Bronchial epithelial cell (primary cell): ENCODE measurements at regions not wholly inside any gene's neighbourhood (a gene's known extent, or its start where the extent isn't known, plus 50 kb on each side); places are given as distances from the start of the nearest gene placed in this dataset.
"Not testable (repeated sequence)": the region's sequence is repeated elsewhere in the genome, so short reads cannot be mapped to it uniquely, and the experiment has no call there.

Experiments
- DNase-seq: peaks from one replicate; pipeline ENCODE4 v3.0.0-alpha.2; 2010; ENCODE audit warnings: low read depth
- FAIRE-seq: peaks from 2 replicates; lab custom pipeline; 2011; peaks lifted over from hg19 to GRCh38; lab: Jason Lieb, UNC
- H3K27me3 ChIP-seq: 2 replicates; pipeline ENCODE4 v1.5.1; 2011; ENCODE audit warnings: low read length; ENCODE audit not compliant: control insufficient read depth, insufficient read depth
- H3K36me3 ChIP-seq: 2 replicates; pipeline ENCODE4 v1.5.1; 2011; ENCODE audit warnings: low read length; ENCODE audit not compliant: control insufficient read depth, insufficient read depth
- H3K4me3 ChIP-seq: 2 replicates; pipeline ENCODE4 v1.5.1; 2011; ENCODE audit warnings: mild to moderate bottlenecking, low read depth, low read length, control low read depth
- TF ChIP-seq, protein P1 (sequence below): IDR thresholded peaks from 2 replicates; pipeline ENCODE4 v1.5.1; 2011; ENCODE audit warnings: mild to moderate bottlenecking, moderate library complexity, low read length, control low read depth, inconsistent platforms; ENCODE audit not compliant: insufficient read depth, severe bottlenecking

DNA sequence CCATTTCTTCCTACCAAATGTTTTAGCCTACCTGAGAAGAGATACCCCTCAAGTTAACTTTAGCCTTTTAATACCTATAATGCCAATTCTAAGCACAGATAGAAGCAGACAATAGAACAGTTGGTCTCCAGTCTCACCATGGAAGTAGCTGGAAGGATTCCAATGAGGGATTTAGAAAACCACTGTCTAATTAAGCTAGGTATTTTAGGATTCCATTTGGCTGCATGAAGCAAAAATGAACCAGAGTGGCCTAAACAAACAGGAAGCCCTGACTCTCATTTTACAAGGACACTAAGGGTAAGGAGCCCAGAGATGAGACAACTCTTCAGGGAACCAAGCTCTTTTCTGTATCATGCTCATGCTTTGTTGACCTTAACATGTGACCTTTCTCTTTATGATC is 199.2 kb downstream of the ALDH8A1 start:
- no peak for DNase-seq
- Histone ChIP-seq H3K27me3 (peaks cover 3% of the 10 kb centered on the region), H3K36me3 (no peaks in the 10 kb centered on the region), H3K4me3 (no peak overlapping the region)
- FAIRE-seq, result no peak
- TF ChIP-seq, protein P1, sequence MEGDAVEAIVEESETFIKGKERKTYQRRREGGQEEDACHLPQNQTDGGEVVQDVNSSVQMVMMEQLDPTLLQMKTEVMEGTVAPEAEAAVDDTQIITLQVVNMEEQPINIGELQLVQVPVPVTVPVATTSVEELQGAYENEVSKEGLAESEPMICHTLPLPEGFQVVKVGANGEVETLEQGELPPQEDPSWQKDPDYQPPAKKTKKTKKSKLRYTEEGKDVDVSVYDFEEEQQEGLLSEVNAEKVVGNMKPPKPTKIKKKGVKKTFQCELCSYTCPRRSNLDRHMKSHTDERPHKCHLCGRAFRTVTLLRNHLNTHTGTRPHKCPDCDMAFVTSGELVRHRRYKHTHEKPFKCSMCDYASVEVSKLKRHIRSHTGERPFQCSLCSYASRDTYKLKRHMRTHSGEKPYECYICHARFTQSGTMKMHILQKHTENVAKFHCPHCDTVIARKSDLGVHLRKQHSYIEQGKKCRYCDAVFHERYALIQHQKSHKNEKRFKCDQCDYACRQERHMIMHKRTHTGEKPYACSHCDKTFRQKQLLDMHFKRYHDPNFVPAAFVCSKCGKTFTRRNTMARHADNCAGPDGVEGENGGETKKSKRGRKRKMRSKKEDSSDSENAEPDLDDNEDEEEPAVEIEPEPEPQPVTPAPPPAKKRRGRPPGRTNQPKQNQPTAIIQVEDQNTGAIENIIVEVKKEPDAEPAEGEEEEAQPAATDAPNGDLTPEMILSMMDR, result no peak

DNA sequence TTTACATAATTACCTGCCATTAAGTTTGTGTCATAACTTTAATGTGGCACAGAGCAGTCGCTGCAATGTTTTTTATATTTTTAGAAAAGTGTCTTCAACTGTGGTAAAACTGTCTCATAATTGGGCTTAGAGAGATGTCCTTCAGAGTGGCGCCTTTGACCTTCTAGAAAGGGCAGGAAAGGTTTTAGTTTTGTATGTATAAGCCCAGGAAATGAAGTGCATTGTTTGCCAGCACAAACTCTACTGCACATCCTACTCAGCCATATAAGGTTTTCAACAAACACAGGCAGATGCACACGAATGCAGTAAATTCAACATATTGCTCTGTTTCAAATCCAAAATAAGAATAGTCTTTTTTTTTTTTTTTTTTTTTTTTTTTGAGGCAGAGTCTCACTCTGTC is 201.4 kb downstream of the ALDH8A1 start:
- no peak for FAIRE-seq
- peaks cover 10% of the 10 kb centered on the region for H3K27me3 ChIP-seq
- TF ChIP-seq, protein P1, result no peak

DNA sequence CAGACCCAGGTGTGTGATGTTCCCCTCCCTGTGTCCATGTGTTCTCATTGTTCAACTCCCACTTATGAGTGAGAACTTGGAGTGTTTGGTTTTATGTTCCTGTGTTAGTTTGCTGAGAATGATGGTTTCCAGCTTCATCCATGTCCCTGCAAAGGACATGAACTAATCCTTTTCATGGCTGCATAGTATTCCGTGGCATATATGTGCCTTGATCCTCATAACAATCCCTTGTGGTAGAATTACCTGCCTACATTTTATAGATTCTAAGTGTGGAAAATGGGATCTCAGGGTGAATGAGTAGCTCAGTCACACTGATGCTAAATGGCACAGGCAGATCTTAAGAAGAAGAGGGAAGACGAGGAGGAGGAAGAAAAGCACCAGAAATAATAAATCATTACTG is 202.7 kb downstream of the ALDH8A1 start:
- H3K27me3 ChIP-seq, H3K36me3 ChIP-seq, DNase-seq, H3K4me3 ChIP-seq, FAIRE-seq: not testable (repeated sequence)

More for the DNA sequence above, 201.4 kb downstream of the ALDH8A1 start:
- no peak overlapping the region for H3K4me3 ChIP-seq
- no peak for DNase-seq
- H3K36me3 ChIP-seq, result no peaks in the 10 kb centered on the region

DNA sequence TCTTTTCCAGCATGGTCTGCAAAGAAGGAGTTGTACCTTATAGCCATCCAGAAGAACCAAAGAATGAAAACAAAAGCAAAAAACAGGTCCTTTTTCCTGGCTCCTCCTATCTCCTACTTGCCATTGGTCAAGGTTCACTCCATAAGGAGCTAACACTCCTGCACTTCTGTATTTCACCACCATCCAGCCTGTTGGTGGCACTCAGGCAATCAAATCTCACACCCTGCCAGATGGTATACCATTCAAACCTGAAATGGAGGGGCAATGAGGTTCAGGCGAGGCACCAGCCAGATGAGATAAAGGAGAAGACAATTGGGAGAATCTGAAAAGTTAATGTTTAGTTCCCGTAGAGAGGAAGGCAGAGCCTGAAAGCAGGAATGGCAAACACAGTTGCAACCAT is 203.8 kb downstream of the ALDH8A1 start:
- no peak for DNase-seq
- Histone ChIP-seq H3K27me3 (peaks cover 10% of the 10 kb centered on the region), H3K36me3 (no peaks in the 10 kb centered on the region), H3K4me3 (no peak overlapping the region)
- TF ChIP-seq, protein P1, result no peak
- no peak for FAIRE-seq

GRCh38 chr6:134745192-134745591 is 204.7 kb downstream of the ALDH8A1 start:
- not testable (repeated sequence) for DNase-seq, H3K4me3 ChIP-seq, H3K27me3 ChIP-seq, H3K36me3 ChIP-seq, FAIRE-seq

GRCh38 chr6:134744301-134744700 is 205.6 kb downstream of the ALDH8A1 start:
- Histone ChIP-seq H3K4me3 (no peak overlapping the region), H3K27me3 (peaks cover 10% of the 10 kb centered on the region), H3K36me3 (no peaks in the 10 kb centered on the region)
- no peak for DNase-seq
- no peak for FAIRE-seq
- TF ChIP-seq, protein P1, result no peak

GRCh38 chr6:134741200-134741536 is 208.7 kb downstream of the ALDH8A1 start:
- TF ChIP-seq, protein P1, result no peak
- H3K4me3 ChIP-seq, result no peak overlapping the region
- FAIRE-seq (no peak), DNase-seq (no peak)
- H3K36me3 ChIP-seq, result no peaks in the 10 kb centered on the region
- peaks cover 10% of the 10 kb centered on the region for H3K27me3 ChIP-seq
